Body of pancreas (tissue), 4 donors: ENCODE measurements at regions not wholly inside any gene's neighbourhood (a gene's known extent, or its start where the extent isn't known, plus 50 kb on each side); places are given as distances from the start of the nearest gene placed in this dataset.

Experiments used
- POLR2A ChIP-seq, 3 donors: fragments of 450-650 bp; IDR thresholded peaks; one replicate each; pipeline ENCODE4 v1.6.1; 2016; ENCODE audit warnings: antibody characterized with exemption in 3 of 3, mild to moderate bottlenecking in 2 of 3
- TF ChIP-seq, protein P1 (sequence below), 7 experiments: fragments of 450-650 bp in 4 of 7; fragments of 200-600 bp in 3 of 7; sonication (generic) in 3 of 7; IDR thresholded peaks; one replicate each; pipeline ENCODE4 v1.5.1; 2016 to 2019; ENCODE audit warnings: antibody characterized with exemption in 7 of 7

DNA sequence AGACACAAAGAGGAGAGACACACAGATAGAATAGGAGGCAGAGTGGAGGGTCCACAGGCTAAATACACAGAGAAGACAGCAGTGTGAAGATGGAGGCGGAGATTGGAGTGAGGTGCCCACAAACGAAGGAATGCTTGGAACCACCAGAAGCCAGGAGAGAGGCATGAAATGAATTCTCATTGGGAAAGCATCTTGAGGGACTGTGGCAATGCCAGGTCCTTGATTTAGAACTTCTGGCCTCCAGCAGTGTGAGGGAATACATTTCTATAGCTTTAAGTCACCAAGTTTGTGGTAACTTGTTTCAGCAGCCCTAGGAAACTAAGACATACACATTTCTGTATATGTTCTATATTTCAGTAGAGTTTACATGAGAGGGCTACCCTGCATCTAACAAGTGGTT lies 396.6 kb upstream of the ZNF608 start:
- no peak for TF ChIP-seq POLR2A (IDR thresholded peaks at IDR 0.05)
- TF ChIP-seq, protein P1, sequence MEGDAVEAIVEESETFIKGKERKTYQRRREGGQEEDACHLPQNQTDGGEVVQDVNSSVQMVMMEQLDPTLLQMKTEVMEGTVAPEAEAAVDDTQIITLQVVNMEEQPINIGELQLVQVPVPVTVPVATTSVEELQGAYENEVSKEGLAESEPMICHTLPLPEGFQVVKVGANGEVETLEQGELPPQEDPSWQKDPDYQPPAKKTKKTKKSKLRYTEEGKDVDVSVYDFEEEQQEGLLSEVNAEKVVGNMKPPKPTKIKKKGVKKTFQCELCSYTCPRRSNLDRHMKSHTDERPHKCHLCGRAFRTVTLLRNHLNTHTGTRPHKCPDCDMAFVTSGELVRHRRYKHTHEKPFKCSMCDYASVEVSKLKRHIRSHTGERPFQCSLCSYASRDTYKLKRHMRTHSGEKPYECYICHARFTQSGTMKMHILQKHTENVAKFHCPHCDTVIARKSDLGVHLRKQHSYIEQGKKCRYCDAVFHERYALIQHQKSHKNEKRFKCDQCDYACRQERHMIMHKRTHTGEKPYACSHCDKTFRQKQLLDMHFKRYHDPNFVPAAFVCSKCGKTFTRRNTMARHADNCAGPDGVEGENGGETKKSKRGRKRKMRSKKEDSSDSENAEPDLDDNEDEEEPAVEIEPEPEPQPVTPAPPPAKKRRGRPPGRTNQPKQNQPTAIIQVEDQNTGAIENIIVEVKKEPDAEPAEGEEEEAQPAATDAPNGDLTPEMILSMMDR (IDR thresholded peaks at IDR 0.05) = no peak
